Neural cell (in vitro differentiated cells): ENCODE measurements at regions not wholly inside any gene's neighbourhood (a gene's known extent, or its start where the extent isn't known, plus 50 kb on each side); places are given as distances from the start of the nearest gene placed in this dataset.

Experiments
- H2AFZ ChIP-seq: fragments of 200-600, 300-800 bp; sonication (generic), shearing (Covaris generic); 2 replicates; pipeline ENCODE4 v1.6.0; 2014; ENCODE audit warnings: low read depth, mild to moderate bottlenecking, antibody characterized with exemption, low read length, moderate library complexity
- H3F3A ChIP-seq: fragments of 200-600 bp; shearing (Covaris generic); 2 replicates; pipeline ENCODE4 v1.6.1; 2016; ENCODE audit warnings: mild to moderate bottlenecking, moderate library complexity, mixed read lengths, antibody characterized with exemption, low read length; ENCODE audit not compliant: insufficient read depth, poor library complexity, severe bottlenecking
- H3K27ac ChIP-seq: fragments of 200-600, 300-800 bp; sonication (generic), shearing (Covaris generic); 2 replicates; pipeline ENCODE4 v1.5.1; 2014; ENCODE audit warnings: mild to moderate bottlenecking, low read length, moderate library complexity
- H3K27me3 ChIP-seq: fragments of 300-800, 200-600 bp; sonication (generic), shearing (Covaris generic); 2 replicates; pipeline ENCODE4 v1.6.0; 2014; ENCODE audit warnings: mild to moderate bottlenecking, low read depth, low read length, moderate library complexity; ENCODE audit not compliant: insufficient read depth
- H3K36me3 ChIP-seq: fragments of 300-800, 200-600 bp; sonication (generic), shearing (Covaris generic); 2 replicates; pipeline ENCODE4 v1.5.1; 2014; ENCODE audit warnings: mild to moderate bottlenecking, antibody characterized with exemption, low read length, moderate library complexity; ENCODE audit not compliant: insufficient read depth
- H3K4me2 ChIP-seq: fragments of 300-800, 200-600 bp; sonication (generic), shearing (Covaris generic); 2 replicates; pipeline ENCODE4 v1.6.0; 2014; ENCODE audit warnings: mild to moderate bottlenecking, low read length
- H3K4me3 ChIP-seq: fragments of 300-800, 200-600 bp; sonication (generic), shearing (Covaris generic); 2 replicates; pipeline ENCODE4 v1.5.1; 2014; ENCODE audit warnings: mild to moderate bottlenecking, low read length, moderate library complexity
- H3K79me2 ChIP-seq: fragments of 200-600 bp; shearing (Covaris generic); replicated peaks from 2 replicates; pipeline ENCODE4 v1.6.0; 2014; ENCODE audit warnings: mild to moderate bottlenecking, low read length, moderate library complexity; ENCODE audit not compliant: insufficient read depth
- H3K9ac ChIP-seq: fragments of 300-800, 200-600 bp; sonication (generic), shearing (Covaris generic); 2 replicates; pipeline ENCODE4 v1.6.1; 2016; ENCODE audit warnings: mild to moderate bottlenecking, low read length, mixed read lengths
- H3K9me2 ChIP-seq: fragments of 200-600 bp; shearing (Covaris generic); 2 replicates; pipeline ENCODE4 v1.6.1; 2016; ENCODE audit warnings: mild to moderate bottlenecking, low read length, mixed read lengths; ENCODE audit not compliant: insufficient read depth
- H3K9me3 ChIP-seq: fragments of 200-600, 300-800 bp; sonication (generic), shearing (Covaris generic); 2 replicates; pipeline ENCODE4 v1.6.1; 2016; ENCODE audit warnings: mild to moderate bottlenecking, mixed run types, low read length, moderate library complexity, mixed read lengths
- H4K20me1 ChIP-seq: fragments of 200-600 bp; shearing (Covaris generic); 2 replicates; pipeline ENCODE4 v1.6.1; 2016; ENCODE audit warnings: mild to moderate bottlenecking, mixed run types; ENCODE audit not compliant: insufficient read depth
- CTCF ChIP-seq: fragments of 450-650 bp; IDR thresholded peaks from 2 replicates; pipeline ENCODE4 v1.5.1; 2014; ENCODE audit warnings: antibody characterized with exemption, mild to moderate bottlenecking, moderate library complexity; ENCODE audit not compliant: poor library complexity, severe bottlenecking
- EP300 ChIP-seq: fragments of 450-650 bp; conservative IDR thresholded peaks from 2 replicates; pipeline ENCODE4 v1.6.1; 2014; ENCODE audit warnings: antibody characterized with exemption, mild to moderate bottlenecking, moderate library complexity; ENCODE audit not compliant: poor library complexity, severe bottlenecking
- EZH2 ChIP-seq: fragments of 200-600, 300-800 bp; shearing (Covaris generic), sonication (generic); IDR thresholded peaks from 2 replicates; pipeline ENCODE4 v1.6.1; 2014; ENCODE audit warnings: antibody characterized with exemption, low read length, borderline replicate concordance, mild to moderate bottlenecking; ENCODE audit not compliant: insufficient read depth, poor library complexity, severe bottlenecking
- MXI1 ChIP-seq: fragments of 450-650 bp; conservative IDR thresholded peaks from 2 replicates; pipeline ENCODE4 v1.6.1; 2014; ENCODE audit warnings: antibody characterized with exemption, mild to moderate bottlenecking; ENCODE audit not compliant: poor library complexity, severe bottlenecking
- POLR2AphosphoS5 ChIP-seq: IDR thresholded peaks from 2 replicates; pipeline ENCODE4 v1.6.1; 2012
- RAD21 ChIP-seq: fragments of 450-650 bp; conservative IDR thresholded peaks from 2 replicates; pipeline ENCODE4 v1.6.1; 2014; ENCODE audit warnings: antibody characterized with exemption, mild to moderate bottlenecking, moderate library complexity
- REST ChIP-seq: IDR thresholded peaks from 2 replicates; pipeline ENCODE4 v1.6.1; 2012; ENCODE audit warnings: borderline replicate concordance
- SMC3 ChIP-seq: fragments of 450-650 bp; conservative IDR thresholded peaks from 2 replicates; pipeline ENCODE4 v1.6.1; 2014; ENCODE audit warnings: antibody characterized with exemption, mild to moderate bottlenecking, moderate library complexity; ENCODE audit not compliant: poor library complexity
- TAF1 ChIP-seq: IDR thresholded peaks from 2 replicates; pipeline ENCODE4 v1.6.1; 2012; ENCODE audit warnings: low read depth

- no peaks in the 10 kb centered on the region for H3K9me2 ChIP-seq
- no peak overlapping the region for H3K4me3 ChIP-seq
- H2AFZ ChIP-seq = no peak overlapping the region
- TF ChIP-seq SMC3 = no peak
- TF ChIP-seq EP300 = no peak
- no peak for TF ChIP-seq TAF1
- TF ChIP-seq RAD21 = no peak
- TF ChIP-seq CTCF = no peak
- no peak for TF ChIP-seq REST
- TF ChIP-seq POLR2AphosphoS5 = no peak
- TF ChIP-seq EZH2 = no peak
- no peak for TF ChIP-seq MXI1
- H4K20me1 ChIP-seq = no peaks in the 10 kb centered on the region
- H3F3A ChIP-seq = no peaks in the 10 kb centered on the region
- H3K27me3 ChIP-seq = no peaks in the 10 kb centered on the region
- no peaks in the 10 kb centered on the region for H3K9me3 ChIP-seq
- H3K79me2 ChIP-seq = no peaks in the 10 kb centered on the region
- H3K36me3 ChIP-seq = no peaks in the 10 kb centered on the region
- no peak overlapping the region for H3K9ac ChIP-seq
- no peak overlapping the region for H3K27ac ChIP-seq
- H3K4me2 ChIP-seq = no peak overlapping the region
Measured at GRCh38 chr18:47410139-47410538, 158.7 kb upstream of the SKOR2 start.

- Histone ChIP-seq H3K4me2 (no peak overlapping the region), H3K9ac (no peak overlapping the region), H2AFZ (no peak overlapping the region), H3K9me2 (no peaks in the 10 kb centered on the region), H3K27ac (no peak overlapping the region), H3F3A (no peaks in the 10 kb centered on the region), H3K27me3 (no peaks in the 10 kb centered on the region), H4K20me1 (no peaks in the 10 kb centered on the region), H3K9me3 (no peaks in the 10 kb centered on the region), H3K36me3 (no peaks in the 10 kb centered on the region), H3K4me3 (no peak overlapping the region), H3K79me2 (no peaks in the 10 kb centered on the region)
- no peak for TF ChIP-seq REST
- no peak for TF ChIP-seq SMC3
- TF ChIP-seq EZH2 = no peak
- no peak for TF ChIP-seq RAD21
- no peak for TF ChIP-seq EP300
Measured at GRCh38 chr18:47409519-47409918, 158.1 kb upstream of the SKOR2 start.
